ENCODE measurements at regions not wholly inside any gene's neighbourhood (a gene's known extent, or its start where the extent isn't known, plus 50 kb on each side); places are given as distances from the start of the nearest gene placed in this dataset.

DNA sequence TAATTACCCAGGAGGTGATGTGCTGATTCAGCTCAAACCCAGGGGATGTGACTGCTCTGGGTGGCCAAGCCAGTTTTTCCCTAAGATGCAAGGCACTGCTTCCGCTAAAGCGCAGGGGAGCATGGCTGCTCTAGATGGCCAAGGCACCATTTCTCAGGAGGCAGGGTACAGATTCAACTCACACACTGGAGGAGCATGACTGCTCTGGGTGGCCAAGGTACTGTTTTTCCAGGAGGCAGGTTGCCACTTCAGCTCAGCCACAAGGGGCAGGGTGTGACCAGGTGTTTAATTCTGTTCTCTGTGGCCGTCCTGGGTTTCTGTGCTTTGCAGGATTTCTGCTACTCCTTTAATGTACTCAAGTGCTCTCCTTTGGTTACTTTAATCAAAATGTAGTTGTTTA is 659.3 kb upstream of the ARRDC4 start:
- DNase-seq (ENCODE audit: low read depth in 2 of 2): no peak
- TF ChIP-seq CTCF (conservative IDR thresholded peaks at IDR 0.05 in 1 of 2, IDR thresholded peaks at IDR 0.05 in 1 of 2; ENCODE audit: low read depth in 1 of 2, low read length in 2 of 2): no peak
- TF ChIP-seq EZH2 (IDR thresholded peaks at IDR 0.05; ENCODE audit: low read length, missing control alignments): no peak
- no peak overlapping the region for H2AFZ ChIP-seq (ENCODE audit: low read length)
- H3K27me3 ChIP-seq (ENCODE audit: control insufficient read depth, insufficient read depth, low read length): no peaks in the 10 kb centered on the region
- H4K20me1 ChIP-seq (ENCODE audit: control insufficient read depth, extremely low read depth, insufficient read depth, low read length): no peaks in the 10 kb centered on the region
- H3K79me2 ChIP-seq (ENCODE audit: control insufficient read depth, insufficient read depth, low read length): no peaks in the 10 kb centered on the region
- H3K36me3 ChIP-seq (ENCODE audit: control insufficient read depth, insufficient read depth, low read length): no peaks in the 10 kb centered on the region
- H3K9me3 ChIP-seq (ENCODE audit: control insufficient read depth, insufficient read depth, low read depth, low read length): no peaks in the 10 kb centered on the region
- no peak overlapping the region for H3K27ac ChIP-seq (ENCODE audit: insufficient read depth, low read length)
- H3K4me1 ChIP-seq (ENCODE audit: control insufficient read depth, extremely low read depth, insufficient read depth, low read length): no peaks in the 10 kb centered on the region
- no peak overlapping the region for H3K9ac ChIP-seq (ENCODE audit: insufficient read depth, low read length)
- no peak overlapping the region for H3K4me2 ChIP-seq (ENCODE audit: extremely low read depth, insufficient read depth, low read length)
- H3K4me3 ChIP-seq (replicated peaks in 1 of 4; ENCODE audit: control extremely low read depth in 1 of 4, insufficient read depth in 1 of 4, low read depth in 3 of 4, low read length in 4 of 4): no peak overlapping the region

DNA sequence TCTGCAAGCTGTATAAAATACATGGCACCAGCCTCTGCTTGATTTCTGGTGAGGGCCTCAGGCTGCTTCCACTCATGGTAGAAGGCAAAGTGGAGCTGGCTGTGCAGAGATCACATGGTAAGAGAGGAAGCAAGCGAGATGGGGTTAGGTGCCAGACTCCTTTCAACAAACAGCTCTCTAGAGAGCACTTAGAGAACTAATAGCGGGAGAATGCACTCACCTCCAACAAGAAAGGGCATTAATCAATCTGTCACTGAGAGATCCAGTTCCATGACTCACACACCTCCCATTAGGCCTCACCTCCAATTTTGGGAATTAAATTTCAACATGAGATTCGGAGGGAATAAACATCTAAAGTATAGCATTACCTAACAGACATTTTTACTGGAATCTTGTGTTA is 644.1 kb upstream of the ARRDC4 start:
- H3K9ac ChIP-seq (ENCODE audit: insufficient read depth, low read length): no peak overlapping the region
- H3K27me3 ChIP-seq (ENCODE audit: control insufficient read depth, insufficient read depth, low read length): no peaks in the 10 kb centered on the region
- H3K27ac ChIP-seq (ENCODE audit: insufficient read depth, low read length): no peak overlapping the region
- TF ChIP-seq CTCF (conservative IDR thresholded peaks at IDR 0.05 in 1 of 2, IDR thresholded peaks at IDR 0.05 in 1 of 2; ENCODE audit: low read depth in 1 of 2, low read length in 2 of 2): no peak
- TF ChIP-seq EZH2 (IDR thresholded peaks at IDR 0.05; ENCODE audit: low read length, missing control alignments): no peak
- DNase-seq (ENCODE audit: low read depth in 2 of 2): no peak
- no peaks in the 10 kb centered on the region for H3K4me1 ChIP-seq (ENCODE audit: control insufficient read depth, extremely low read depth, insufficient read depth, low read length)
- no peaks in the 10 kb centered on the region for H3K36me3 ChIP-seq (ENCODE audit: control insufficient read depth, insufficient read depth, low read length)
- no peak overlapping the region for H3K4me3 ChIP-seq (replicated peaks in 1 of 4; ENCODE audit: control extremely low read depth in 1 of 4, insufficient read depth in 1 of 4, low read depth in 3 of 4, low read length in 4 of 4)
- no peaks in the 10 kb centered on the region for H3K79me2 ChIP-seq (ENCODE audit: control insufficient read depth, insufficient read depth, low read length)
- H2AFZ ChIP-seq (ENCODE audit: low read length): no peak overlapping the region
- H3K4me2 ChIP-seq (ENCODE audit: extremely low read depth, insufficient read depth, low read length): no peak overlapping the region
- H3K9me3 ChIP-seq (ENCODE audit: control insufficient read depth, insufficient read depth, low read depth, low read length): no peaks in the 10 kb centered on the region
- no peaks in the 10 kb centered on the region for H4K20me1 ChIP-seq (ENCODE audit: control insufficient read depth, extremely low read depth, insufficient read depth, low read length)

DNA sequence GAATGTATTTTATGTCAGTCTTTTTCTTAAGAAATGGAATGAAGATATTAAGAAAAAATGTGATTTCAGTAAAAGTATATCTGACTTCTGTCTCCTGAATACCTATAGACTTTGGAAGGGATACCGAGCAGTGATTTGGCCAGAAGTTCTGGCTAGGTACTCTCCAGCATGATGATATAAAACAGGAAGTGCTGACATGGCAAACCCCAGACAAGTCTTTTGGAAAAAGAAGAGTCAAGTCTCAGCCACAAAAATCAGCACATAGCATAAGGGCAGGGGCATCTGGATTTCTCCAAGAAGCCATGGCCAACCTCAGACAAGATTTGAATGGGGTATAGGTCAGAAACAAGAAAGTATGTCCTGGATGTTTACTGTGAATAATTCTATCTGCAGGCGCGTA is 643.3 kb upstream of the ARRDC4 start:
- Histone ChIP-seq H3K27ac (ENCODE audit: insufficient read depth, low read length) (no peak overlapping the region), H3K36me3 (ENCODE audit: control insufficient read depth, insufficient read depth, low read length) (no peaks in the 10 kb centered on the region), H3K4me3 (replicated peaks in 1 of 4; ENCODE audit: control extremely low read depth in 1 of 4, insufficient read depth in 1 of 4, low read depth in 3 of 4, low read length in 4 of 4) (no peak overlapping the region), H2AFZ (ENCODE audit: low read length) (no peak overlapping the region), H3K9me3 (ENCODE audit: control insufficient read depth, insufficient read depth, low read depth, low read length) (no peaks in the 10 kb centered on the region), H4K20me1 (ENCODE audit: control insufficient read depth, extremely low read depth, insufficient read depth, low read length) (no peaks in the 10 kb centered on the region), H3K27me3 (ENCODE audit: control insufficient read depth, insufficient read depth, low read length) (no peaks in the 10 kb centered on the region), H3K79me2 (ENCODE audit: control insufficient read depth, insufficient read depth, low read length) (no peaks in the 10 kb centered on the region), H3K4me2 (ENCODE audit: extremely low read depth, insufficient read depth, low read length) (no peak overlapping the region), H3K9ac (ENCODE audit: insufficient read depth, low read length) (no peak overlapping the region), H3K4me1 (ENCODE audit: control insufficient read depth, extremely low read depth, insufficient read depth, low read length) (no peaks in the 10 kb centered on the region)
- DNase-seq (ENCODE audit: low read depth in 2 of 2): no peak
- TF ChIP-seq CTCF (conservative IDR thresholded peaks at IDR 0.05 in 1 of 2, IDR thresholded peaks at IDR 0.05 in 1 of 2; ENCODE audit: low read depth in 1 of 2, low read length in 2 of 2): no peak
- TF ChIP-seq EZH2 (IDR thresholded peaks at IDR 0.05; ENCODE audit: low read length, missing control alignments): no peak

Data from fibroblast of lung (primary cell).